HEK293T (cell line): ENCODE measurements at regions not wholly inside any gene's neighbourhood (a gene's known extent, or its start where the extent isn't known, plus 50 kb on each side); places are given as distances from the start of the nearest gene placed in this dataset.

Experiments
- ARNT ChIP-seq: fragments of 450-650 bp; IDR thresholded peaks from 2 replicates; pipeline ENCODE4 v1.6.1; 2017; ENCODE audit warnings: mild to moderate bottlenecking
- BHLHE40 ChIP-seq: fragments of 450-650 bp; IDR thresholded peaks from 2 replicates; pipeline ENCODE4 v1.6.1; 2016; ENCODE audit warnings: mild to moderate bottlenecking, moderate library complexity, borderline replicate concordance
- CTBP1 ChIP-seq: fragments of 450-650 bp; IDR thresholded peaks from 2 replicates; pipeline ENCODE4 v1.6.1; 2016; ENCODE audit warnings: borderline replicate concordance
- ELF4 ChIP-seq: fragments of 450-650 bp; IDR thresholded peaks from 2 replicates; pipeline ENCODE4 v1.6.1; 2017; ENCODE audit warnings: antibody characterized with exemption
- FOXA1 ChIP-seq: fragments of 450-650 bp; IDR thresholded peaks from 2 replicates; pipeline ENCODE4 v1.6.1; 2016; ENCODE audit warnings: mild to moderate bottlenecking
- NFRKB ChIP-seq: fragments of 450-650 bp; IDR thresholded peaks from 2 replicates; pipeline ENCODE4 v1.6.1; 2016; ENCODE audit warnings: mild to moderate bottlenecking, moderate library complexity
- PKNOX1 ChIP-seq: fragments of 450-650 bp; IDR thresholded peaks from 2 replicates; pipeline ENCODE4 v1.6.1; 2016
- SP1 ChIP-seq: fragments of 450-650 bp; IDR thresholded peaks from 2 replicates; pipeline ENCODE4 v1.6.1; 2017
- SUZ12 ChIP-seq: fragments of 450-650 bp; IDR thresholded peaks from 2 replicates; pipeline ENCODE4 v1.6.1; 2016; ENCODE audit warnings: mild to moderate bottlenecking
- TARDBP ChIP-seq: fragments of 450-650 bp; IDR thresholded peaks from 2 replicates; pipeline ENCODE4 v1.6.1; 2016
- ZNF384 ChIP-seq: fragments of 450-650 bp; IDR thresholded peaks from 2 replicates; pipeline ENCODE4 v1.6.1; 2016

- TF ChIP-seq ELF4 (no peak), SP1 (no peak), ARNT (no peak), PKNOX1 (no peak), NFRKB (no peak), TARDBP (no peak), BHLHE40 (no peak), SUZ12 (no peak), CTBP1 (no peak), ZNF384 (no peak), FOXA1 (no peak)
These were observed 63.1 kb upstream of the KLHL13 start for GRCh38 chrX:118179718-118180117.
